H1 (cell line): ENCODE measurements at regions not wholly inside any gene's neighbourhood (a gene's known extent, or its start where the extent isn't known, plus 50 kb on each side); places are given as distances from the start of the nearest gene placed in this dataset.

Experiments used
- CTCF ChIA-PET: fragments of 300-600 bp; sonication (Branson Sonifier 250); formaldehyde crosslinking; loops from one replicate; lab custom pipeline; 2021; ENCODE audit not compliant: partially characterized antibody; lab: Charles Lee
- POLR2A ChIA-PET: fragments of 300-600 bp; sonication (Branson Sonifier 250); formaldehyde crosslinking; loops from one replicate; lab custom pipeline; 2021; ENCODE audit warnings: inconsistent platforms; ENCODE audit not compliant: partially characterized antibody; lab: Charles Lee
- DNase-seq, 2 experiments: peaks; one replicate each; pipeline versions ENCODE4 v3.0.0 to v3.0.0-alpha.2; 2010 to 2022; ENCODE audit warnings: low spot score in 2 of 2, low read depth in 1 of 2, mixed read lengths in 1 of 2
- FAIRE-seq: peaks from 2 replicates; lab custom pipeline; 2011; peaks lifted over from hg19 to GRCh38; lab: Jason Lieb, UNC
- H2AFZ ChIP-seq: 2 replicates; pipeline ENCODE4 v1.8.1; 2012; ENCODE audit warnings: low read length, inconsistent platforms
- H2AK5ac ChIP-seq: 2 replicates; pipeline ENCODE4 v1.6.1; 2013; ENCODE audit warnings: low read depth, low read length
- H2BK120ac ChIP-seq: replicated peaks from 2 replicates; pipeline ENCODE3; 2013; ENCODE audit warnings: low read depth, low read length, inconsistent platforms
- H2BK12ac ChIP-seq: 2 replicates; pipeline ENCODE4 v1.6.1; 2013; ENCODE audit warnings: low read depth, low read length
- H2BK15ac ChIP-seq: 2 replicates; pipeline ENCODE4 v1.6.1; 2013; ENCODE audit warnings: low read length
- H2BK20ac ChIP-seq: 2 replicates; pipeline ENCODE4 v1.6.1; 2013; ENCODE audit warnings: low read length
- H2BK5ac ChIP-seq: 2 replicates; pipeline ENCODE4 v1.6.1; 2013; ENCODE audit warnings: low read depth, low read length
- H3K14ac ChIP-seq: 2 replicates; pipeline ENCODE4 v1.6.1; 2013; ENCODE audit warnings: inconsistent platforms; ENCODE audit not compliant: insufficient read length
- H3K18ac ChIP-seq: 2 replicates; pipeline ENCODE4 v1.6.1; 2013; ENCODE audit warnings: low read length; ENCODE audit errors: extremely low read depth
- H3K23ac ChIP-seq: 2 replicates; pipeline ENCODE4 v1.6.1; 2013; ENCODE audit warnings: inconsistent platforms; ENCODE audit not compliant: insufficient read length
- H3K23me2 ChIP-seq: 2 replicates; pipeline ENCODE4 v1.6.1; 2013; ENCODE audit warnings: low read depth, low read length
- H3K27ac ChIP-seq: 2 replicates; pipeline ENCODE4 v1.6.1; 2011; ENCODE audit warnings: low read depth, low read length, inconsistent platforms
- H3K27me3 ChIP-seq, 4 experiments: replicated peaks in 1 of 4; 1 replicate in 1 of 4; 2 replicates in 3 of 4; pipeline versions ENCODE4 v1.6.1 to v1.8.1; 2011 to 2013; ENCODE audit warnings: low read length in 3 of 4, mild to moderate bottlenecking in 3 of 4, inconsistent platforms in 2 of 4, mixed read lengths in 2 of 4, moderate library complexity in 1 of 4; ENCODE audit not compliant: control insufficient read depth in 3 of 4, insufficient read depth in 3 of 4; ENCODE audit errors: extremely low read depth in 1 of 4
- H3K36me3 ChIP-seq, 4 experiments: 2 replicates each; pipeline versions ENCODE4 v1.6.1 to v1.8.1; 2011 to 2013; ENCODE audit warnings: mild to moderate bottlenecking in 4 of 4, low read length in 3 of 4, moderate library complexity in 2 of 4, control low read depth in 1 of 4, inconsistent platforms in 1 of 4; ENCODE audit not compliant: insufficient read depth in 4 of 4, control insufficient read depth in 2 of 4
- H3K4ac ChIP-seq: replicated peaks from 2 replicates; pipeline ENCODE3; 2013; ENCODE audit warnings: low read length, low read depth, mixed read lengths, inconsistent platforms; ENCODE audit not compliant: insufficient read length
- H3K4me1 ChIP-seq, 4 experiments: replicated peaks in 1 of 4; 1 replicate in 1 of 4; 2 replicates in 3 of 4; pipeline versions ENCODE4 v1.6.1 to v1.8.1; 2011 to 2013; ENCODE audit warnings: low read length in 3 of 4, inconsistent platforms in 2 of 4, mixed read lengths in 1 of 4; ENCODE audit not compliant: insufficient read depth in 4 of 4, control insufficient read depth in 3 of 4
- H3K4me2 ChIP-seq, 2 experiments: 2 replicates each; pipeline versions ENCODE4 v1.6.1 to v1.8.1; 2011 to 2013; ENCODE audit warnings: low read depth in 2 of 2, low read length in 2 of 2, control low read depth in 1 of 2, inconsistent platforms in 1 of 2, mild to moderate bottlenecking in 1 of 2; ENCODE audit not compliant: insufficient read depth in 1 of 2
- H3K4me3 ChIP-seq, 4 experiments: fragments of 200-600, 300-600 bp in 1 of 4; sonication (generic), shearing (Covaris generic), sonication (Bioruptor Twin) in 1 of 4; 2 replicates each; pipeline versions ENCODE4 v1.5.1 to v1.8.1; 2011 to 2016; ENCODE audit warnings: low read length in 4 of 4, low read depth in 3 of 4, control low read depth in 2 of 4, inconsistent platforms in 2 of 4, mild to moderate bottlenecking in 2 of 4, mixed read lengths in 1 of 4, moderate library complexity in 1 of 4; ENCODE audit not compliant: insufficient read depth in 2 of 4; ENCODE audit errors: extremely low read depth in 1 of 4
- H3K56ac ChIP-seq: replicated peaks from 2 replicates; pipeline ENCODE3; 2013; ENCODE audit warnings: low read depth, mild to moderate bottlenecking, mixed read lengths, low read length, inconsistent platforms; ENCODE audit not compliant: insufficient read length
- H3K79me1 ChIP-seq: 2 replicates; pipeline ENCODE4 v1.6.1; 2013; ENCODE audit warnings: low read depth, low read length, control low read depth
- H3K79me2 ChIP-seq, 2 experiments: 2 replicates each; pipeline versions ENCODE4 v1.6.1 to v1.8.1; 2012 to 2013; ENCODE audit warnings: low read length in 2 of 2, mild to moderate bottlenecking in 2 of 2, inconsistent platforms in 1 of 2; ENCODE audit not compliant: insufficient read depth in 2 of 2, control insufficient read depth in 1 of 2
- H3K9ac ChIP-seq, 4 experiments: replicated peaks in 1 of 4; 1 replicate in 1 of 4; 2 replicates in 3 of 4; pipeline versions ENCODE4 v1.6.1 to v1.8.1; 2011 to 2013; ENCODE audit warnings: low read depth in 3 of 4, low read length in 3 of 4, control low read depth in 2 of 4, mild to moderate bottlenecking in 2 of 4, moderate library complexity in 2 of 4, inconsistent platforms in 1 of 4; ENCODE audit errors: extremely low read depth in 1 of 4
- H3K9me3 ChIP-seq, 2 experiments: 2 replicates each; pipeline versions ENCODE4 v1.6.1 to v1.8.1; 2012 to 2013; ENCODE audit warnings: mild to moderate bottlenecking in 2 of 2, moderate library complexity in 2 of 2, control low read depth in 1 of 2, inconsistent platforms in 1 of 2, low read depth in 1 of 2, low read length in 1 of 2, mixed read lengths in 1 of 2; ENCODE audit not compliant: insufficient read depth in 2 of 2
- H4K20me1 ChIP-seq, 2 experiments: replicated peaks in 1 of 2; 2 replicates each; pipeline versions ENCODE3 to v1.8.1; 2011 to 2013; ENCODE audit warnings: inconsistent platforms in 2 of 2, low read length in 2 of 2, mild to moderate bottlenecking in 1 of 2; ENCODE audit not compliant: insufficient read depth in 2 of 2, control insufficient read depth in 1 of 2
- H4K5ac ChIP-seq: 2 replicates; pipeline ENCODE4 v1.6.1; 2013; ENCODE audit warnings: low read length, low read depth, mixed read lengths, inconsistent platforms; ENCODE audit not compliant: insufficient read length
- H4K8ac ChIP-seq: 2 replicates; pipeline ENCODE4 v1.8.0; 2013; ENCODE audit warnings: mild to moderate bottlenecking, moderate library complexity, low read length, inconsistent platforms; ENCODE audit not compliant: insufficient read depth; ENCODE audit errors: extremely low read depth
- H4K91ac ChIP-seq: replicated peaks from 2 replicates; pipeline ENCODE3; 2013; ENCODE audit warnings: low read length, mixed read lengths, inconsistent platforms; ENCODE audit not compliant: insufficient read length
- ATF2 ChIP-seq: IDR thresholded peaks from 2 replicates; pipeline ENCODE4 v1.6.1; 2012; ENCODE audit warnings: low read length, inconsistent platforms
- BRCA1 ChIP-seq: IDR thresholded peaks from 2 replicates; pipeline ENCODE4 v1.6.1; 2012; ENCODE audit warnings: low read depth, low read length, improper control_type of control experiment
- CBX8 ChIP-seq: fragments of 300-800, 300-1000 bp; sonication (generic); IDR thresholded peaks from 2 replicates; pipeline ENCODE4 v1.7.1; 2016; ENCODE audit warnings: low read depth, low read length, borderline replicate concordance
- CREB1 ChIP-seq: IDR thresholded peaks from 2 replicates; pipeline ENCODE4 v1.6.1; 2012; ENCODE audit warnings: inconsistent platforms
- EZH2 ChIP-seq: fragments of 200-600 bp; sonication (generic); IDR thresholded peaks from 2 replicates; pipeline ENCODE4 v1.7.1; 2012; ENCODE audit warnings: low read depth, mild to moderate bottlenecking, moderate library complexity, low read length, inconsistent platforms; ENCODE audit not compliant: severe bottlenecking
- KDM1A ChIP-seq: fragments of 200-600, 300-600 bp; sonication (generic); IDR thresholded peaks from 2 replicates; pipeline ENCODE4 v1.7.1; 2016; ENCODE audit warnings: mild to moderate bottlenecking, low read length, borderline replicate concordance
- RXRA ChIP-seq: IDR thresholded peaks from 2 replicates; pipeline ENCODE4 v1.6.1; 2011; ENCODE audit warnings: low read depth, mild to moderate bottlenecking, low read length, moderate library complexity; ENCODE audit not compliant: insufficient read depth
- SIN3A ChIP-seq, 2 experiments: IDR thresholded peaks in 1 of 2; conservative IDR thresholded peaks in 1 of 2; 2 replicates each; pipeline ENCODE4 v1.6.1; 2011 to 2012; ENCODE audit warnings: low read length in 2 of 2, improper control_type of control experiment in 1 of 2, low read depth in 1 of 2, mild to moderate bottlenecking in 1 of 2
- SIX5 ChIP-seq: IDR thresholded peaks from 2 replicates; pipeline ENCODE4 v1.6.1; 2011; ENCODE audit warnings: mild to moderate bottlenecking, low read depth, low read length
- SRF ChIP-seq: IDR thresholded peaks from 2 replicates; pipeline ENCODE4 v1.6.1; 2011; ENCODE audit warnings: mild to moderate bottlenecking, low read depth, low read length, moderate library complexity
- TBP ChIP-seq: IDR thresholded peaks from 2 replicates; pipeline ENCODE4 v1.6.1; 2011; ENCODE audit warnings: low read depth, low read length, improper control_type of control experiment
- WGBS, 2 experiments: shearing (Covaris generic) in 1 of 2; methylation state at CpG; one replicate each; pipeline versions ENCODE4 v1.1.6 to v1.1.7; 2013 to 2015; ENCODE audit warnings: low lambda C conversion rate in 2 of 2, mixed read lengths in 2 of 2, inconsistent platforms in 1 of 2, low coverage in 1 of 2, missing lambda C conversion rate in 1 of 2; ENCODE audit not compliant: insufficient replicate concordance in 2 of 2, insufficient coverage in 1 of 2, insufficient read length in 1 of 2; ENCODE audit errors: extremely low coverage in 1 of 2, missing lambda C conversion rate in 1 of 2; 5-methylcytosine and 5-hydroxymethylcytosine counted together

GRCh38 chr6:21801446-21802174 is 208.1 kb downstream of the SOX4 start:
- H4K5ac ChIP-seq, result no peak overlapping the region
- peaks cover 0 to 7% (median 1%) of the 10 kb centered on the region in 4 experiments; a peak in 2 of 8 replicates for H3K36me3 ChIP-seq
- no peak overlapping the region for H3K9ac ChIP-seq
- TF ChIP-seq SRF (no peak), SIN3A (conservative IDR thresholded peaks at IDR 0.05 in 1 of 2, IDR thresholded peaks at IDR 0.05 in 1 of 2; ENCODE audit: low read depth in 1 of 2, low read length in 2 of 2) (no peak), CBX8 (no peak), CREB1 (no peak), ATF2 (no peak), KDM1A (no peak), BRCA1 (no peak), EZH2 (no peak), RXRA (no peak), SIX5 (no peak), TBP (no peak)

More at GRCh38 chr6:21801446-21802174, 208.1 kb downstream of the SOX4 start:
- H2BK15ac ChIP-seq, result no peak overlapping the region
- no peak overlapping the region for H2BK5ac ChIP-seq
- peaks cover 2% of the 10 kb centered on the region; the same call in 1 of the 2 replicates for H3K79me1 ChIP-seq
- H3K23ac ChIP-seq, result no peak overlapping the region
- peaks cover 0 to 55% of the 10 kb centered on the region in 2 experiments; a peak in 3 of 4 replicates for H3K79me2 ChIP-seq
- H2BK12ac ChIP-seq, result no peak overlapping the region
- no peak overlapping the region for H3K4me2 ChIP-seq
- no peaks in the 10 kb centered on the region for H3K27me3 ChIP-seq
- H3K14ac ChIP-seq, result no peak overlapping the region
- no peaks in the 10 kb centered on the region for H3K23me2 ChIP-seq
- no peak overlapping the region for H3K27ac ChIP-seq
- peaks cover 0 to 2% of the 10 kb centered on the region in 2 experiments for H4K20me1 ChIP-seq
- 93% methylated on average over 1 of the region's 1 CpG; no CpG with 5 or more reads in 1 of the 2 experiments for WGBS, 2 experiments
- ChIA-PET POLR2A (interaction anchor here (1.6 kb wide), 1 partner anchor 19 kb away, joined by 3 read pairs; no protein-coding TSS in a partner anchor), CTCF (no interaction called here)
- no peak overlapping the region for H3K4me3 ChIP-seq
- H2BK20ac ChIP-seq, result no peak overlapping the region
- peaks cover 0 to 7% of the 10 kb centered on the region in 2 experiments; a peak in 1 of 4 replicates for H3K9me3 ChIP-seq
- FAIRE-seq (no peak), DNase-seq (no peak)
- no peak overlapping the region for H3K18ac ChIP-seq
- H2AFZ ChIP-seq, result no peak overlapping the region
- no peak overlapping the region for H3K4ac ChIP-seq
- no peak overlapping the region for H4K8ac ChIP-seq
- no peak overlapping the region for H2AK5ac ChIP-seq
- no peak overlapping the region for H2BK120ac ChIP-seq
- no peak overlapping the region for H3K56ac ChIP-seq
- peaks cover 0 to 9% (median 3%) of the 10 kb centered on the region in 4 experiments; a peak in 4 of 7 replicates for H3K4me1 ChIP-seq
- no peak overlapping the region for H4K91ac ChIP-seq
